Amygdala (tissue), 56 donors: ENCODE measurements at regions not wholly inside any gene's neighbourhood (a gene's known extent, or its start where the extent isn't known, plus 50 kb on each side); places are given as distances from the start of the nearest gene placed in this dataset.
A peak's percentile ranks its signal among the peaks of the same experiment; 100 is the strongest.

Experiments used
- DNase-seq, 56 donors: peaks; one replicate each; lab custom pipeline; 2025; lab: John Stamatoyannopoulos, UW

DNA sequence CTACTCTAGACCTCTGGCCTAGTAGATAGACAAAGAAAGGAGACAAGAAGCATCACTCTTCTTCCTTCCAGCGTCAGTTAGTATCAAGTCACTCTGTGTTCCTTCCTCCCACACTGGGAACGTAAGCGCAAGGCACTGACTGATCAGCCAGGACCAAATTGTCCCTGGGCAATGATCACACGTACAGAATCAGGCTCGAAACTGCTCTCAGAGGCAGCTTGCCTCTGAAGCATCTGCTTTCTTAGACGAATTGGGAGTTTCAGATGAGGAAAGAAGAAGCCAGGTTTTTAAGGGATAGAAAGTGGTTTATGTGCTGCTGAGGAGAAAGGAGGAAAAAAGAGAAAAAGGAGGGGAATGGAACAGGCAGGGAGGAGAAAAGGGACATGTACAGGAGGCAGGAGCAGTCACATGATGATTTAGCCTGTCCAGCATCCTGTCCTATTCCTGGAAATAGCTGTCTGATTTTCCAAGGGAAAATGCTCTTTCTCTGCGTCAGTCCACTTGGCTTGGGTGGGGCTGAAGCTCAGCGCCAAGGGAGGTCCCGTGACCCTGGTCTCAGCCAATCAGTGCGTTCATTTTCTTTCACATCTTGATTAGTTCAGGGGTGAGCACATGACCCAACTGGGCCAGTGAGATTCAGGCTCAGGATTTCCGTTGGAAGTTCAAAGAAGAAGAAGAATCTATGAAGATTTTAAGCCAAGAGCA lies 102.0 kb upstream of the PRICKLE2 start:
- DNase-seq = peak in 8 of 56 donors; percentile 1 to 28 (median 10)

DNA sequence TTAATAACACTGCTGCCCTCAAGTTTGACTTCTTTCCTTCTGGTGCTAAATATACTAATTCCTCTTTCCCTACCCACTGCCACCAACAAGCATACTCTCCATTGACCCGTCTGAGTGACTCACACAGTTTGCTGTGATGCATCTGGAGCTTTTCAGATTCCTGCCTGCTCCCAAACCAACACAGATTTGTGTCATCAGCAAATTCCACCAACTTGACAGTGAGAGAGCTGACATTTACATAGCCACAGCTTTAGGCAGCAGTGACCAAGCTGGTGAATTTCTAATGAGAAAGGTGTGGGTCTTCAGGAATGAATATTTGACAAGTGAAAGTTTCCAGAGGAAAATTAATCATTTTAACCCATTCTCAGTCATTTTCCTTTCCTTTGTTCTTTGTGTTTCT lies 96.5 kb upstream of the PRICKLE2 start:
- DNase-seq = peak in 3 of 56 donors; percentile 1 to 8 (median 6)

- DNase-seq = no peak
Observed at GRCh38 chr3:64319391-64319790, 94.1 kb upstream of the PRICKLE2 start.

GRCh38 chr3:64318668-64319271 lies 93.5 kb upstream of the PRICKLE2 start:
- DNase-seq = no peak

DNA sequence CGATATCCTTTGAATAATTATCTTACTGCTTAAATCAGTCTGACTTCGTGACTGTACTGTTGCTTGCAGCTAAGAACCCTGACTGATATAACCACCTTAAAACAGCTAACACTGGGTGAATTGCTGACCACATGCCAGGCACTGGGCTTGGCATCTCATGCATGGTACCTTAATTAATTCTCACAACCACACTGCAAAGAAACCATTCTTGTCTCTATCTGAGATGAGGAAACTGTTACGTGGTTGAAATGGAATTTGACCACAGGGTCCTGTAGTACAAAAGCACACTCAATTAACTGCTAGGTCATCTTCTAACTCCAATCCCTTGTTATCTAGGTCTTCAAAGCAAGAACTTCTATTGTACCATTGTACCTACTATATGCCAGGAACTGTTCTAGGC lies 92.7 kb upstream of the PRICKLE2 start:
- no peak for DNase-seq

DNA sequence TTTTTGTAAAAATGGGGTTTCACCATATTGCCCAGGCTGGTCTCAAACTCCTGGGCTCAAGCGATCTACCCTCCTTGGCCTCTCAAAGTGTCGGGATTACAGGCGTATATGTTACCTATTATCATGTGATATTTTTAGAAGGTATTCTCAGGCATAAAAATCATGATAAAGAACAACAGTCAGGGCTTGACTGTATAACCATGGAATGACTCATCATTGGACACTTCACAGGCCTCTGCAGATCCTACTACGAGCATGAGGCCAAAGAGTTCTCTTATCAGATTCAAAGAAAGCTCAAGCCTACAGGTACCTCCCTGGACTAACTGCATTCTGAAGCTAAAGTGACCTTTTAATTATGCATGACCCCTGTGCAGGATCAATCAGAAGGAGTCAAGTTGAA lies 91.7 kb upstream of the PRICKLE2 start:
- DNase-seq = no peak

DNA sequence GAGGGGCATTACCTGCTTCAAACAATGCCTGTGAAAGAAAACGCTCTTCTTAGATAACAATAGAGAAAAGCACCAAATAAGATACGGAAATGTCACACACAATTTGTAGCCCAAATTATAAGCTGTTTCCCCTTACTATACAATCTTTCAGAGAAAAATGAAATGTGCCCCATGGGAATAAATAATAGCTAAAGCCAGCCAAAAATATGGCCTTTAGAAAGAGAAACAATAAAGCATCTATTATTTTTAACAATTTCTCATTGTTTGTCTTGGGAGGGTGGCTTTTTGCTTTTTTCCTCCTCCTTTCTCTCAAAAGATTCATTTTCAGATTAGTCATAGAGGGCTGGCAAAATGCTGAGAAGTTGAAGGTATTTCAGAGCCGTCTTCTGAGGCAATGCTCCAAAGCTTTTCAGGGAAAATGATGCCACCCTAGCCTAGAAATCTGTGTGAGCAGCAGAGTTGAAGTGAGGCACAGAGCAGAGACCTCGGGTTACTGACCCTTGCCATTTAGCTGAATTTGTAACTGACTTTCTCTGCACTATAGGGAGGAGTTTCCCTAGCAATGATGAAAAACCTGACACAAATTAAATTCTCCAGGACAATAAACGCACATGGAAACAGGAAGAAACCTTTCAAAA lies 86.3 kb upstream of the PRICKLE2 start:
- DNase-seq = no peak

- DNase-seq = no peak
Observed at GRCh38 chr3:64308931-64309330, 83.7 kb upstream of the PRICKLE2 start.

- DNase-seq = no peak
Observed at GRCh38 chr3:64306745-64307144, 81.5 kb upstream of the PRICKLE2 start.

DNA sequence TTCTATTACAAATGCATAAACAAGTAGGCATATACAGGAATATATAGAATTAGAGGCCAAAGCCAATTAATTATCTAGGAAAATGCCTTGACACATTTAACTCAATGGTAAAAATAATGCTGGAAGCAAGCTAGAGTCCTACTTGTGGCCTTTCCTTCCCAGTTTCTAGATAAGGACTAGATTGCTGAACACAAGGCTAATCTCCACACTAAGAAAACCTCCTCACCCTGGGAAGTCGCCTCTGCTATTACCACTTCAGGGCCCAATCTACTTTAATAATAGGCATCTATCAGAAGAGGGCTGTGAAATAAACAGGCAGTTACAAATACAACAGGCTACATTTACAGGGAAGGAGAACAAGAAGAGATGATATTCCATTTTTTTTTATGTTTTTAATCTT lies 80.5 kb upstream of the PRICKLE2 start:
- DNase-seq = no peak

DNA sequence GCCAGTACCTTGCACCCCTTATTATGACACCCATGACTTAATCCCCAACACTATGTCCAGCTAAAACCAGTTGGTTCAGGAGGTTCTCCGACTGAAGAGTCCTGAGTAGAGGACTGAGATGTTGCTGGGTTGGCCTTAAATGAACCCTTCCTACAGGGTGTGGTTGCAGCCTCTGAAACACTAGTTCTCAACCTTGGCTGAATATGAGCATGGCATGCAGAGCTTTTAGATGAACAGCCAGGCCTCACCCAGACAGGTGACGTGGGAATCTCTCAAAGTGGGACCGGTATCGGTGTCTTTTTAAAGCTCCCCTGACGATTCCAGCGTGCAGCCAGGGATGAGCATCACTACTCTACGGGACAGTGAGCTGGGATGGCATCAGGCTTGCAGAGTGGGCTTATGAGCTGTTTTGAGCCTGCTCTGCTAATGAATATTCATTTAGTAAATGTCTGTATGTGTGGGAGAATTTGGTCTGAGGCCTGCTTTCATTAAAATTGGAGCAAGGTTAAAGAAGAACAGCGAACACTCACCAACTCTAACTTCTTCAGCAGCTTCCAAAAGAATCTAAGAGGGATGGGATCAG lies 79.7 kb upstream of the PRICKLE2 start:
- DNase-seq = no peak

DNA sequence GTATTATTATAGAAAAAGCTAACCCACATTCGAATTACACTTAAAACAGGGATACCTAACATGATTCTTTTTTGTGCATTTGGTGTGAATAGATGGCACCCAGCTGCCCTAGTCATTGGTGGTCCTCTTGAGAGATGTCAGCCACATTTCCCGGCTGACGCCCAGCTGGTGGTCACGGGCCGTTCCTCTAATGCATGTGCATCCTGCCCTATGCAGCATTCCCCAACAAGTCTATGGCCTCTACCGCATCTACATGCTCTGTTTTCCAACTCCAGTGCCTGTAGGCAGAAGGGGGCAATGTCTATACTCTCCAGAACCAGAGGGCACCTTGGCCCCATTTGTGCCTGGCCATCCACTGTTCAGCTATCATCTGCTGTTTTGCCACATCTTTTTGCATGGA lies 78.6 kb upstream of the PRICKLE2 start:
- no peak for DNase-seq

DNA sequence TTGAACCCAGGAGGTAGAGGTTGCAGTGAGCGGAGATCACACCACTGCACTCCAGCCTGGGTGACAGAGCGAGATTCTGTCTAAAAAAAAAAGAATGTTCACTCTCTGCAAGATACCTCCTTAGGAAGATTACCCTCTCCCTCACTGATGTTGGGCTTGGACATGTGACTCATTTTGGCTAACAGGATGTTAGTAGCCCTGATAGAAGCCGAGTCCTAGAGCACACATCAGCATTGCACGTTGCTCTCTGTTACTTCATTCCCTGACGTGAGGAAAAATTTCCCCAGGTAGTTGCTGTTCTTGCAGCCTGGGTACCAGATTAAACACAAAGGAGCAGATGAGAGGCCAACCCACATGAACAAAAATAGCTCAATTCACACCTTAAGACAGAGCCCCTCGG lies 78.1 kb upstream of the PRICKLE2 start:
- no peak for DNase-seq

DNA sequence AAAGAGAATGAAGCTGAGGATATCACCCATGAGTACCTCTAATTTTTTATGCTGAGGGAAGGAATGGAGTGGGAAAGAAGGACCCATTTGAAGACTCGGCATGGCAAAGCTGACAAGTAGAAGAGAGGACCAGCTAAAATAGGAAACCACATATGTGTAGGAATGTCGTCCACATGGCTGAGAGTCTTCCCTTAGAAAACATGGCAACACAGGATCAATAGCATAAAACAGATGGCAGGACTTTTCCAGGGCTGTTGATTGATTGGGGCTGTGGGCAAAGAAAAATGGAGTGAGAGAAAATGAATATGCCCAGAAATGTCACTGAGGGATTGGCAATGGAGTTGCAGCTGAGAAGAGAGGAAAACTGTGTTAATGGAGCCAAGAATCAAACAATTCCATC lies 76.2 kb upstream of the PRICKLE2 start:
- no peak for DNase-seq

GRCh38 chr3:64300790-64301423 lies 75.6 kb upstream of the PRICKLE2 start:
- no peak for DNase-seq

DNA sequence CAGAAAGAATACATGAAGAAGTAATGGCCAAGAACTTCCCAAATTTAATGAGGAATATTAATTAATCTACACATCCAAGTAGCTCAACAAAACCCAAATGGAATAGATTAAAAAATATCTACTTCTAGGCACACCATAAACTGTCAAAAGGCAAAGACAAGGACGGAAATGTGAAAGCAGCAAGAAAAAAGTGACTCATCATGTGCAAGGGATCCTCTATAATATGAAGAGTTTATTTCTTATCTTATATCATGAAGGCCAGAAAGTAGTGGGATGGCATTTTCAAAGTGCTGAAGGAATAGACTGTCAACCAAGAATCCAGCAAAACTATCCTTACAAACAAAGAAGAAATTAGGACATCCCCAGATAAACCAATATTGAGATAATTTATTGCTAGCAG lies 73.9 kb upstream of the PRICKLE2 start:
- DNase-seq = no peak

- no peak for DNase-seq
Observed at GRCh38 chr3:64297563-64297962, 72.3 kb upstream of the PRICKLE2 start.

- DNase-seq = no peak
Observed at GRCh38 chr3:64295594-64295993, 70.3 kb upstream of the PRICKLE2 start.

- DNase-seq = no peak
Observed at GRCh38 chr3:64294771-64295170, 69.5 kb upstream of the PRICKLE2 start.

DNA sequence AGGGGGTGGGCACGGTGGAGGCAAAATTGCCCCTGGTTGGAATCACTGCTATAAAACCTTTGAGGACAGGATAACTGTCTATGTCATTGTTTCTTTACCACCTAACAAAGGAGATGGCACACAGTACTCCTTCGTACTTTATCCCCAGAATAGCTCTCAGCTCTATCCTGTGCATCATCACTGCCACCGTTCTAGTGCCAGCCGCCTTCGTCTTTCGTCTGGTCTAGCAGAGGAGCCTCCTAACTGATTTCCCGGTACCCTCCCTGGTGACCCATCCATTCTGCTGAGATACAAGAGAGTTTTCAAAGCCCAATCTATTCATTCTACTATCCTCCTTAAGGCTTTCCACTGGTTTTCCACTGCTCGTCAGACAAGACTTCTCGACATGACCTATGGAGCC lies 67.9 kb upstream of the PRICKLE2 start:
- peak in 1 of 56 donors; percentile 2 for DNase-seq

DNA sequence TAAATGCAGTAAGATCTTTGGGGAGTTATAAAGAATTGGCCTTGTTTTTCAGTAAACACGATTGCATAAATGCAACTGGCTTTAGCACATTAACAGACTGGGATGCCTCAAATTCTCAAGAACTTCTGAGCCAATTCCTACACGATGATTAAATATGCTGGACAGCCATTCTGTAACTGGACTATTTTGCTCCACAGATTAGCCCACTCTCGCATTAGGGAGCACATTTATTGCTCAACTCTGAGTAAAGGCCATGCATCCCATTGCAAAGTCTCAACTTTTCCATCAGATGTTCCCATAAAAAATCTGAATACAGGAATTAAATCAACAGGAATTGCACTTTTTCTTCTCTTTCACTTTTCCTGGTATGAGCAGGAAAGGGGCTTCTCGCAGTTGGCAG lies 66.7 kb upstream of the PRICKLE2 start:
- no peak for DNase-seq
